Endothelial cell of umbilical vein (primary cell): ENCODE measurements at regions not wholly inside any gene's neighbourhood (a gene's known extent, or its start where the extent isn't known, plus 50 kb on each side); places are given as distances from the start of the nearest gene placed in this dataset.
"Not testable (repeated sequence)": the region's sequence is repeated elsewhere in the genome, so short reads cannot be mapped to it uniquely, and the experiment has no call there.

Experiments used
- BruUV-seq: library from RNA; stranded (reverse); fragments of 400-500 nt; replicated peaks from 2 replicates; lab custom pipeline; 2021; lab: Mats Ljungman, UMichigan
- CTCF ChIA-PET: fragments of 300-600, 350-600 bp; sonication (Branson Sonifier 250); formaldehyde crosslinking; loops from one replicate; lab custom pipeline; 2021; ENCODE audit warnings: antibody characterized with exemption, inconsistent platforms; lab: Charles Lee
- POLR2A ChIA-PET: fragments of 300-600, 350-600 bp; sonication (Branson Sonifier 250); formaldehyde crosslinking; loops from one replicate; lab custom pipeline; 2021; ENCODE audit warnings: antibody characterized with exemption, inconsistent platforms; lab: Charles Lee
- DNase-seq: peaks from one replicate; pipeline ENCODE4 v3.0.0-alpha.2; 2011; ENCODE audit warnings: low read depth, low spot score
- FAIRE-seq: peaks from 2 replicates; lab custom pipeline; 2011; peaks lifted over from hg19 to GRCh38; lab: Jason Lieb, UNC
- H2AFZ ChIP-seq: 2 replicates; pipeline ENCODE4 v1.6.0; 2012; ENCODE audit warnings: low read depth, low read length, control low read depth, inconsistent platforms
- H3K27ac ChIP-seq: 2 replicates; pipeline ENCODE4 v1.5.1; 2011; ENCODE audit warnings: low read depth, mild to moderate bottlenecking, control low read depth, low read length, moderate library complexity; ENCODE audit not compliant: insufficient read depth
- H3K27me3 ChIP-seq, 2 experiments: 2 replicates each; pipeline versions ENCODE4 v1.6.0 to v1.6.1; 2011; ENCODE audit warnings: low read length in 2 of 2, mixed read lengths in 1 of 2; ENCODE audit not compliant: control insufficient read depth in 2 of 2, insufficient read depth in 2 of 2
- H3K36me3 ChIP-seq, 2 experiments: 2 replicates in 1 of 2; 3 replicates in 1 of 2; pipeline ENCODE4 v1.5.1; 2011; ENCODE audit warnings: low read length in 2 of 2, mild to moderate bottlenecking in 1 of 2, moderate library complexity in 1 of 2; ENCODE audit not compliant: control insufficient read depth in 2 of 2, insufficient read depth in 2 of 2; ENCODE audit errors: extremely low read depth in 1 of 2
- H3K4me1 ChIP-seq: 3 replicates; pipeline ENCODE4 v1.5.1; 2011; ENCODE audit warnings: mild to moderate bottlenecking, low read length; ENCODE audit not compliant: control insufficient read depth, insufficient read depth; ENCODE audit errors: extremely low read depth
- H3K4me2 ChIP-seq: 2 replicates; pipeline ENCODE4 v1.6.1; 2011; ENCODE audit warnings: low read length, control low read depth, mixed read lengths; ENCODE audit not compliant: insufficient read depth
- H3K4me3 ChIP-seq, 3 experiments: fragments of 200-600 bp in 1 of 3; sonication (generic), shearing (Covaris generic) in 1 of 3; replicated peaks in 1 of 3; 2 replicates each; pipeline ENCODE4 v1.5.1; 2011 to 2016; ENCODE audit warnings: control low read depth in 3 of 3, low read length in 3 of 3, mild to moderate bottlenecking in 2 of 3, inconsistent platforms in 1 of 3, low read depth in 1 of 3, moderate library complexity in 1 of 3; ENCODE audit not compliant: insufficient read depth in 1 of 3
- H3K79me2 ChIP-seq: 2 replicates; pipeline ENCODE4 v1.6.0; 2012; ENCODE audit warnings: low read length, inconsistent platforms; ENCODE audit not compliant: control insufficient read depth, insufficient read depth
- H3K9ac ChIP-seq: replicated peaks from 2 replicates; pipeline ENCODE3; 2011; ENCODE audit warnings: low read length, control low read depth; ENCODE audit not compliant: insufficient read depth; ENCODE audit errors: extremely low read depth
- H3K9me1 ChIP-seq: replicated peaks from 3 replicates; pipeline ENCODE4 v1.6.0; 2011; ENCODE audit warnings: mild to moderate bottlenecking, low read length; ENCODE audit not compliant: control insufficient read depth, insufficient read depth; ENCODE audit errors: extremely low read depth
- H3K9me3 ChIP-seq: replicated peaks from 2 replicates; pipeline ENCODE4 v1.5.1; 2012; ENCODE audit warnings: low read length, inconsistent platforms; ENCODE audit not compliant: control insufficient read depth, insufficient read depth
- H4K20me1 ChIP-seq: replicated peaks from 2 replicates; pipeline ENCODE3; 2011; ENCODE audit warnings: mild to moderate bottlenecking, low read length; ENCODE audit not compliant: control insufficient read depth, insufficient read depth; ENCODE audit errors: extremely low read depth
- FOS ChIP-seq: IDR thresholded peaks from 2 replicates; pipeline ENCODE4 v1.6.1; 2011; ENCODE audit warnings: mild to moderate bottlenecking, low read length, moderate library complexity, borderline replicate concordance; ENCODE audit not compliant: insufficient read depth
- JUN ChIP-seq: IDR thresholded peaks from 2 replicates; pipeline ENCODE4 v1.6.1; 2011; ENCODE audit warnings: borderline replicate concordance, low read depth; ENCODE audit not compliant: insufficient read length, insufficient read depth
- POLR2AphosphoS5 ChIP-seq: IDR thresholded peaks from 2 replicates; pipeline ENCODE4 v1.6.1; 2012; ENCODE audit warnings: low read depth, mild to moderate bottlenecking, control low read depth, low read length, moderate library complexity; ENCODE audit not compliant: insufficient read depth
- dilution Hi-C: fragments of 300-500 bp; cut with MboI; formaldehyde crosslinking; loops from one replicate; pipeline ENCODE4 v1.15.0; 2019; ENCODE audit warnings: low sequenced_read_pairs; ENCODE audit not compliant: extremely low pct_ligation_motif_present
- intact Hi-C: fragments of 100-400 bp; cut with micrococcal nuclease; formaldehyde crosslinking; loops from one replicate; pipeline ENCODE4 v1.10.0; 2022

- intact Hi-C loops (no loop called here), dilution Hi-C loops (no loop called here)
- H3K79me2 ChIP-seq, result no peaks in the 10 kb centered on the region
- no TSS peak for BruUV-seq
- no peak overlapping the region for H2AFZ ChIP-seq
- no peak overlapping the region for H3K4me2 ChIP-seq
- no peaks in the 10 kb centered on the region for H4K20me1 ChIP-seq
- no peak overlapping the region for H3K4me3 ChIP-seq
- H3K27ac ChIP-seq, result no peak overlapping the region
- peaks cover 2% of the 10 kb centered on the region for H3K9me3 ChIP-seq
- no peak for TF ChIP-seq JUN
- no peaks in the 10 kb centered on the region for H3K27me3 ChIP-seq
- no peak for DNase-seq
- no peaks in the 10 kb centered on the region for H3K4me1 ChIP-seq
- no peak overlapping the region for H3K9ac ChIP-seq
- no peaks in the 10 kb centered on the region for H3K9me1 ChIP-seq
- ChIA-PET CTCF (no interaction called here), POLR2A (no interaction called here)
- no peak for FAIRE-seq
- no peaks in the 10 kb centered on the region for H3K36me3 ChIP-seq
These were observed 1086.4 kb downstream of the CDH8 start for GRCh38 chr16:60949800-60950199.

- POLR2A ChIA-PET, result no interaction called here
- no peak for DNase-seq
These were observed 1091.0 kb downstream of the CDH8 start for GRCh38 chr16:60945225-60945624.

GRCh38 chr16:60936189-60936588, 1100.0 kb downstream of the CDH8 start:
- CTCF ChIA-PET, DNase-seq, H3K9me3 ChIP-seq, H3K36me3 ChIP-seq, FAIRE-seq, H3K4me2 ChIP-seq, POLR2A ChIA-PET, H3K4me3 ChIP-seq, intact Hi-C loops, H4K20me1 ChIP-seq, H3K27ac ChIP-seq, BruUV-seq, H2AFZ ChIP-seq, dilution Hi-C loops, H3K27me3 ChIP-seq, H3K4me1 ChIP-seq, H3K79me2 ChIP-seq, H3K9ac ChIP-seq, H3K9me1 ChIP-seq: not testable (repeated sequence)

More at GRCh38 chr16:60945225-60945624, 1091.0 kb downstream of the CDH8 start:
- no TSS peak for BruUV-seq
- no peaks in the 10 kb centered on the region for H3K4me1 ChIP-seq
- no peak overlapping the region for H3K9ac ChIP-seq
- H3K9me1 ChIP-seq, result no peaks in the 10 kb centered on the region
- no peak overlapping the region for H2AFZ ChIP-seq
- H3K27me3 ChIP-seq, result no peaks in the 10 kb centered on the region
- H3K4me2 ChIP-seq, result no peak overlapping the region
- CTCF ChIA-PET, result no interaction called here
- H3K4me3 ChIP-seq, result no peak overlapping the region
- H4K20me1 ChIP-seq, result no peaks in the 10 kb centered on the region
- dilution Hi-C loops, result no loop called here
- no peaks in the 10 kb centered on the region for H3K9me3 ChIP-seq
- FAIRE-seq, result no peak
- intact Hi-C loops, result no loop called here
- TF ChIP-seq FOS, result no peak
- TF ChIP-seq JUN, result no peak
- no peak for TF ChIP-seq POLR2AphosphoS5
- H3K36me3 ChIP-seq, result no peaks in the 10 kb centered on the region
- H3K27ac ChIP-seq, result no peak overlapping the region
- H3K79me2 ChIP-seq, result no peaks in the 10 kb centered on the region
